ENCODE measurements at regions not wholly inside any gene's neighbourhood (a gene's known extent, or its start where the extent isn't known, plus 50 kb on each side); places are given as distances from the start of the nearest gene placed in this dataset.

DNA sequence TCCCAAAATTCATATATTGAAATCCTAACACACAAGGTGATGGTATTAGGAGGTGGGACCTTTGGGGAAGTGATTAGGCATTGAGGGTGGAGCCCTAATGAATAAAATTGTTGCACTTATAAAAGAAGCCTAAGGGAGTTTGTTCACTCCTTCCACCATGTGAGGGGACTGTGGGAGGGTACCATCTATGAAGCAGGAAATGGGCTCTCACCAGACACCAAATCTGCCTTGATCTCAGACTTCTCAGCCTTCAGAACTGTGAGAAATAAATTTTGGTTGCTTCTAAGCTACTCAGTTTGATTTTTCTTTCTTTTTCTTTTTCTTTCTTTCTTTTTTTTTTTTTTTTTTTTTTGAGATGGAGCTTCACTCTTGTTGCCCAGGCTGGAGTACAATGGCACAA is 116.2 kb upstream of the GPC3 start:
- H3K9ac ChIP-seq (ENCODE audit: low read length): no peak overlapping the region
- no peaks in the 10 kb centered on the region for H3K9me2 ChIP-seq (replicated peaks; ENCODE audit: low read length)
- TF ChIP-seq EZH2 (IDR thresholded peaks at IDR 0.05; ENCODE audit: low read length, unreplicated experiment): no peak
- TF ChIP-seq, protein P1, sequence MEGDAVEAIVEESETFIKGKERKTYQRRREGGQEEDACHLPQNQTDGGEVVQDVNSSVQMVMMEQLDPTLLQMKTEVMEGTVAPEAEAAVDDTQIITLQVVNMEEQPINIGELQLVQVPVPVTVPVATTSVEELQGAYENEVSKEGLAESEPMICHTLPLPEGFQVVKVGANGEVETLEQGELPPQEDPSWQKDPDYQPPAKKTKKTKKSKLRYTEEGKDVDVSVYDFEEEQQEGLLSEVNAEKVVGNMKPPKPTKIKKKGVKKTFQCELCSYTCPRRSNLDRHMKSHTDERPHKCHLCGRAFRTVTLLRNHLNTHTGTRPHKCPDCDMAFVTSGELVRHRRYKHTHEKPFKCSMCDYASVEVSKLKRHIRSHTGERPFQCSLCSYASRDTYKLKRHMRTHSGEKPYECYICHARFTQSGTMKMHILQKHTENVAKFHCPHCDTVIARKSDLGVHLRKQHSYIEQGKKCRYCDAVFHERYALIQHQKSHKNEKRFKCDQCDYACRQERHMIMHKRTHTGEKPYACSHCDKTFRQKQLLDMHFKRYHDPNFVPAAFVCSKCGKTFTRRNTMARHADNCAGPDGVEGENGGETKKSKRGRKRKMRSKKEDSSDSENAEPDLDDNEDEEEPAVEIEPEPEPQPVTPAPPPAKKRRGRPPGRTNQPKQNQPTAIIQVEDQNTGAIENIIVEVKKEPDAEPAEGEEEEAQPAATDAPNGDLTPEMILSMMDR (conservative IDR thresholded peaks at IDR 0.05; ENCODE audit: low read depth, low read length): no peak
- no peak for TF ChIP-seq EZH2phosphoT487 (IDR thresholded peaks at IDR 0.05; ENCODE audit: borderline replicate concordance, low read length)
- no TSS peak for BruUV-seq (replicated peaks)
- ChIA-PET POLR2A (ENCODE audit: unreplicated experiment) (no interaction called here), CTCF (no interaction called here)
- intact Hi-C loops (cut with micrococcal nuclease): no loop called here
- no peak overlapping the region for H3K4me3 ChIP-seq (ENCODE audit: low read length)
- DNase-seq (no peak), ATAC-seq (no peak)
- no peaks in the 10 kb centered on the region for H3K9me3 ChIP-seq (ENCODE audit: low read length)
- no peaks in the 10 kb centered on the region for H3K27me3 ChIP-seq (ENCODE audit: low read length)
- H3K4me1 ChIP-seq (ENCODE audit: insufficient read depth, low read length): no peaks in the 10 kb centered on the region
- no peaks in the 10 kb centered on the region for H3K36me3 ChIP-seq (ENCODE audit: low read depth, low read length)
- H2AFZ ChIP-seq (ENCODE audit: low read length): no peak overlapping the region
- no peaks in the 10 kb centered on the region for H4K20me1 ChIP-seq (ENCODE audit: low read length)
- no peaks in the 10 kb centered on the region for H3K79me2 ChIP-seq (ENCODE audit: low read length)
- H3K27ac ChIP-seq (ENCODE audit: low read length): no peak overlapping the region
- H3K4me2 ChIP-seq (ENCODE audit: low read length): no peak overlapping the region
- H3F3A ChIP-seq (ENCODE audit: low read length, unreplicated experiment): no peaks in the 10 kb centered on the region

DNA sequence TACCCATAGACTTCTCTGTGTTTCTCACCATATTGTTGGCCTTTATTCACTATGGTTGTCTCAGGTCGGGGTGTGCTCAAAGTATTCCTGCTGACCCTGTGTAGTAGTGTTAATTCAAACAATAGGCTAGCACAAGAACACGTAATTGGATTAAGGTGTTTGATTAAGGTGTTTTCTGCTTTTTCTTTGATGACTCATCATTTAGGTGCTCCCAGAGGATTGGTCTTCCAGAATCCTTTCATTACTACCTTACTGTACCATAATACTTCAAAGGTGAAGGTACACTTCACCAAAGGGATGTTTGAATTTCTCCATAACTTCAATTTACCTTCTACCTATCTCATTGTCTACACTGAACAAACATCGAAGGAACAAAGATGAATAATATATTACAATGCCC is 121.7 kb upstream of the CCDC160 start:
- POLR2A ChIA-PET (ENCODE audit: unreplicated experiment): no interaction called here
- no peaks in the 10 kb centered on the region for H3K9me2 ChIP-seq (replicated peaks; ENCODE audit: low read length)
- CTCF ChIA-PET: no interaction called here
- H3K9ac ChIP-seq (ENCODE audit: low read length): no peak overlapping the region
- no peak overlapping the region for H2AFZ ChIP-seq (ENCODE audit: low read length)
- no peaks in the 10 kb centered on the region for H3K79me2 ChIP-seq (ENCODE audit: low read length)
- H4K20me1 ChIP-seq (ENCODE audit: low read length): no peaks in the 10 kb centered on the region
- ATAC-seq (no peak), DNase-seq (no peak)
- intact Hi-C loops (cut with micrococcal nuclease): no loop called here
- H3K4me2 ChIP-seq (ENCODE audit: low read length): no peak overlapping the region
- no peaks in the 10 kb centered on the region for H3F3A ChIP-seq (ENCODE audit: low read length, unreplicated experiment)
- H3K9me3 ChIP-seq (ENCODE audit: low read length): no peaks in the 10 kb centered on the region
- peaks cover 18% of the 10 kb centered on the region for H3K27me3 ChIP-seq (ENCODE audit: low read length)
- H3K27ac ChIP-seq (ENCODE audit: low read length): no peak overlapping the region
- no peaks in the 10 kb centered on the region for H3K36me3 ChIP-seq (ENCODE audit: low read depth, low read length)
- no peaks in the 10 kb centered on the region for H3K4me1 ChIP-seq (ENCODE audit: insufficient read depth, low read length)
- BruUV-seq (replicated peaks): no TSS peak
- no peak overlapping the region for H3K4me3 ChIP-seq (ENCODE audit: low read length)
- TF ChIP-seq, protein P1 (conservative IDR thresholded peaks at IDR 0.05; ENCODE audit: low read depth, low read length): no peak

DNA sequence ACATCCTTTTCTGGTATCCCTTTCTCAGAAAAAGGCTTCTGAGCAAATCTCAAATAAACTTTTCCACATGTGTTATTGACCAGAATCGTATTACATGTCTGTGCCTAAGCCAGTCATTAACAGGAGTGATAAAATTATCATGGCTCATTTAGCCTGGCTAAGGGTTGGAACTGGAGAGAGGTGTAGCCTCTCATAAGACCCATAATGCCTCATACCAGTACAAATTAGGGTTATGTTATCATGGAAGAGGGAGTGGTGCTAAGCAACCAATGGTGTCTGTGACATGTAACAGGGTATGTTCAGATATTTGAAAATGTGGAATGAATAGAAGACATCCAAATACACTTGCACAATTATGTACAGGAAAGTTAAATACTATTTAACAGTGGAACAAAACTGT is 99.6 kb upstream of the CCDC160 start:
- BruUV-seq (replicated peaks): no TSS peak
- Histone ChIP-seq H3K36me3 (ENCODE audit: low read depth, low read length) (no peaks in the 10 kb centered on the region), H3K4me2 (ENCODE audit: low read length) (no peak overlapping the region), H3K9me2 (replicated peaks; ENCODE audit: low read length) (no peaks in the 10 kb centered on the region), H2AFZ (ENCODE audit: low read length) (no peak overlapping the region), H3K9ac (ENCODE audit: low read length) (no peak overlapping the region), H4K20me1 (ENCODE audit: low read length) (no peaks in the 10 kb centered on the region), H3F3A (ENCODE audit: low read length, unreplicated experiment) (no peaks in the 10 kb centered on the region), H3K79me2 (ENCODE audit: low read length) (no peaks in the 10 kb centered on the region), H3K27me3 (ENCODE audit: low read length) (peaks cover 57% of the 10 kb centered on the region), H3K27ac (ENCODE audit: low read length) (no peak overlapping the region), H3K4me1 (ENCODE audit: insufficient read depth, low read length) (no peaks in the 10 kb centered on the region), H3K4me3 (ENCODE audit: low read length) (no peak overlapping the region), H3K9me3 (ENCODE audit: low read length) (no peaks in the 10 kb centered on the region)
- CTCF ChIA-PET: no interaction called here
- intact Hi-C loops (cut with micrococcal nuclease): no loop called here
- POLR2A ChIA-PET (ENCODE audit: unreplicated experiment): no interaction called here
- DNase-seq: no peak
- TF ChIP-seq EZH2 (IDR thresholded peaks at IDR 0.05; ENCODE audit: low read length, unreplicated experiment): no peak
- TF ChIP-seq, protein P1 (conservative IDR thresholded peaks at IDR 0.05; ENCODE audit: low read depth, low read length): no peak
- TF ChIP-seq EZH2phosphoT487 (IDR thresholded peaks at IDR 0.05; ENCODE audit: borderline replicate concordance, low read length): no peak
- ATAC-seq: no peak
